LHCN-M2 (cell line): ENCODE measurements at regions not wholly inside any gene's neighbourhood (a gene's known extent, or its start where the extent isn't known, plus 50 kb on each side); places are given as distances from the start of the nearest gene placed in this dataset.
A peak's percentile ranks its signal among the peaks of the same experiment; 100 is the strongest.

ENCODE experiments used
- DNase-seq: peaks from one replicate; pipeline ENCODE4 v3.0.0-alpha.2; 2012; ENCODE audit warnings: low read depth

GRCh38 chr6:84525907-84526306, 238.5 kb downstream of the TBX18 start:
- no peak for DNase-seq

DNA sequence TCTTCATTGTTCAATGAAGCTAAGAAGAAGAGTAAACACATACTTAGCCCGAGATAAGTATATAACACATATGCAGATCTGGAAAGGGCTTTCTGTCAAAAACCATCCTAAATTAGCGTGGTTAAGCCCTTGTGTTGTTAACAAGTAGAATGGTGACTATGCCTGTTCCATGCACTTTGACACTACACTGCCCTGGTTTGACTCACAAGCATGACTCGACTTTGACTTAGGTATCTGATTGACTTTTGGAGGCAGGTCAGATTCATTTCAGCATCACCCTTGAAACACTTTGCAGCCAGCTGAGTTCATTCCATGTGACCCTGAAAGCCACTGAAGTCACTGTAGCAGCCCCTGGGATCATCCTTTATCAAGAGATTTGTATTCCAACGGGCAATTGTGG, 239.8 kb downstream of the TBX18 start:
- DNase-seq = peak; percentile 71

DNA sequence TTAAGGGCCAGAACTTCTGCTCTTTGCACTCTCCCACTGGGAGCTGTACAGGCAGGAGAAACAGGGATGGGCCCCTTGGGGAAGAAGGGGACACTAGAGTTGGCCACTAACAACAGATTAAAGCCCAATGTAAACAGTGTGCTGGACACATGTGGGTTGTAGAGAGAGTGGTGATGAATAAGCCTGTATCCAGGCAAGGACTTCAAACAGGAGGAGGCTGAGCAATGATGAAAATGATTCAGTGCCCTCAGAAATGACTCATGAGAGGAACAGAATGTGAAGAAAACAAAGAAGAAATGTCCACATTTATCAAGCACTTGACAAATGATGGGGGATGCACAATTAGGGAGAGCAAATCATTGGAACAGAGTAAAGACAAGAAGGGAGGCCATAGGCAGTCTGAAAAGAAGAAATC, 242.3 kb downstream of the TBX18 start:
- DNase-seq = peak; percentile 96

- DNase-seq = no peak
These were observed 242.9 kb downstream of the TBX18 start for GRCh38 chr6:84521511-84521910.

DNA sequence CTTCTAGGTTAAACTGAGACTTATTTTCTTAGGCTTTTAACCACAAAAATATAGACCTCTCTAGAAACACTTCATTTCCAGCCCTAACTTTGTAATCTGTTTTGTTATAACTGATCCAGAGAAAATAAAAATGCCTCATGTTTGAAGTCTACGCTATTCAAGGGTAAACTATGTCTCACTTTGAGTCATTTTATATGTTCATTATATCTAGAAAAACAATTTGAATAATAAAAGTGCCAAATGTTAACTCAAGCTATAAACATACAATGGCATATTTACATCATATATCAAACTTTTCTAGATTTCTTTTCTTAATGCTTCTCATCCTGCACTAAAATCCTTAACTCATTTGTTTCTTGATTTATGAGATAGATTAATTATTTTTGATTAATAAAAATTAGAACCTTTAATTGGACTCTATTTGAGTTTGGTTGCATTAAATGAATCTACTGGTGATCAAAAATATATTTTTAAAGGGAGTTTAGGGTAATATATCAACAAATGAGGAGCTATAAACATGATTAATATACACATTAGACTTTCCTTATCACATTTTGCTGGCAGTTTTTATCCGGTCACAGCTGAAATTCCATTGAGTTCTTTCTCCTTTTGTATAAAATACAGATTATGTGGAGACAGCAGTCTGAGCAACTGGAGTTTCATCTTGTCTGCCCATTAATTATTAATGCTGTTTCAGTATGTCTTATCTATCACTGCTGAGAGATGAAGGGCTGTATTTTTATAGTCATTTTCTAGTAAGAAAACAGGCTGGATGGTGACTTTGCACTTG, 246.5 kb downstream of the TBX18 start:
- DNase-seq = no peak

GRCh38 chr6:84516154-84516553, 248.2 kb downstream of the TBX18 start:
- no peak for DNase-seq

DNA sequence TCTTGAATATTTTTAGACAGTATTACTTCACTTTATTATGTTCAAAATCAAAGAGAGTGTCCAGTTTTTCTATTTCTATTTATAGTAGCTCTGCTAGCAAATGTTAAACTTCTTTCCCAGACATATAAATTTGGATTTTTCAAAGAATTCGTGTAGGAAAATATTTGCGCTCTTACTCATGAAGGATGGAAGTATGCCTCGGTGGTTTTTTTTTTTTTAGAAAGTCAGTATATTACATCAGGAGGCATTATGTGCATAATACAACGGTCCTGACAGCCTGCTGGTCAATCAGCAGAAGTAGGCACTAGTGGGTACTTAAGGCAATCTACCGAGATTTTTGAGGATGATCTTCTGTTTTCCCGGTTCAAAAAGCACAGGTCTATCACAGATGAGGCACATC, 249.3 kb downstream of the TBX18 start:
- DNase-seq = peak; percentile 32

- no peak for DNase-seq
These were observed 250.1 kb downstream of the TBX18 start for GRCh38 chr6:84514089-84514971.

GRCh38 chr6:84512391-84512790, 252.0 kb downstream of the TBX18 start:
- no peak for DNase-seq

DNA sequence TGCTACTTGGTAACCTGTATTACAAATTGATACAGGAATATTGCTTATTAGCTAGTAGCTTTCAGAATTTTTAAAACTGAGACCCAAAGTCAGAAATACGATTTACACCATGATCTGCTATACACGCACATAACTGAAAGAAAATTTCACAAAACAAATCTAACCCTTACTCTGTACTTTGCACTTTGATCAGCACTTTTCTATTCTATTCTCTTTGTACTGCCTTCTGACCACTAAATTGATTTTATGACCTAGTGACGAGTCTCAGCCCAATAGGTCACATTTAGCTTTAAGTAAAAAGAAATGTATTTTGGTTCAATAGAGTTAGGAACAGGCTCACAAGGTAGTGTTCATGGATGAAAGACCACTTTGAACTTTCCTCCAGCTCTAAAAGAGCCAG, 252.5 kb downstream of the TBX18 start:
- DNase-seq = no peak

- DNase-seq = no peak
These were observed 255.4 kb downstream of the TBX18 start for GRCh38 chr6:84508981-84509380.

DNA sequence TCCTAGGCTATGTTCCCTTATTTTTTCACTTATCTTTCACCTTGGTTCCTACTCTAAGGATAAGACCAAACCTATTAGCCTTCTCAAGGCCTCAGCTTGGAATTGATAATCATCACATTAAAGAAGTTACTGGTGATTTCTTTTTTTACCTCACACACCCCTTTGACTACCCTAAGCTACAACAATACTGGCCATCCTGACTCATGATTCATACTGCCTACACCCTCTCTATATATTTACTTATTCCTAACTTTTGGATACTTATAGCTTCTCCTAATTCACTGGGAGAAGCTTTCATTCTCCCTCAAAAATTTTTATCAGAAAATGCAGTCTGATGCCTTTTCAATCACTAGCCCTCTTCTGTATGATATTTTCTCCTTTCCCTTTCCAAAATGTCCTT, 256.1 kb downstream of the TBX18 start:
- no peak for DNase-seq

DNA sequence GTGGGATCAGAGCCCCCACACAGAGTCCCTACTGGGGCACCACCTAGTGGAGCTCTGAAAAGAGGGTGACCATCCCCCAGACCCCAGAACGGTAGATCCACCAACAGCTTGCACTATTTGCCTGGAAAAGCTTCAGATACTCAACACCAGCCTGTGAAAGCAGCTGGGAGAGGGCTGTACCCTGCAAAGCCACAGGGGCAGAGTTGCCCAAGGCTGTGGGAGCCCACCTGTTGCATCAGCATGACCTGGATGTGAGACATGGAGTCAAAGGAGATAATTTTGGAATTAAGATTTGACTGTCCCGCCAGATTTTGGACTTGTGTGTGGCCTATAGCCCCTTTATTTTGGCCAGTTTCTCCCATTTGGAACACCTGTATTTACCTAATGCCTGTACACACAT, 260.4 kb downstream of the TBX18 start:
- DNase-seq = no peak

DNA sequence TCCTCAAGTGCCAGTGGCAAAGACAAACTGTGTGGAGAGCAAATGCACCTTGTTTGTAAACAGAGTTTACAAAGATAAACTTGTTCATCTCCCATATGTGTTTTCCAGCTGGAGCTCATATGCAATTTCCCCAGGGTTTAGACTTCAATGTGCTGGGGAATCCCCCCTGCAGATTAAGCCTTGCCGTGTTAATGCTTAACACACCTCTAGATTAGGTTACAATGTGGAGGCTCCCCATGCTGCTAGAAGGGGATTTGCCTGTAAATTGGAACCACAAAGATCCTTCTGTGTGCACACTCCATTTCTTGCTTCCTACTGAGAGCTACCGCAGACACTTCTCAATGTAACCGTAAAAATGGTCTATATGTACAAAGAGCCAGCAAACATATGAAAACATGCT, 263.1 kb downstream of the TBX18 start:
- DNase-seq = no peak

DNA sequence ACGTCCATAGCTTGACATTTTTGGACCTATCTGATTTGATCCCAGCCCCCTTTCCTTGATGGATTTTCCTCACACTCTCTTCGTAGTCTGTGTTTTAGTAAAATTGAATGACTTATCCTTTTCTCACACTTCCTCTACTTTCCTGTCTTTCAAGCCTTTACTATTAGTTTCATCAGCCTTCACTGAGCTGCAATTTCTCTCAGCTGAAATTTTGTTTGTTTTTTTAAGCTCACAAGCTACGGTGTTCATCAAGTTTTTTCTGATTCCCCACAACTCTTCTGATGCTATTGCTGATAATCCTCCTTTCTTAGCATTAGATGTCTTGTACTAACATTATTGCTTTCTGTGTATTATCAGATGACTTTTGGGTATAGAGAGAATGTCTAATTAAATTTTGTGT, 263.7 kb downstream of the TBX18 start:
- DNase-seq = no peak

DNA sequence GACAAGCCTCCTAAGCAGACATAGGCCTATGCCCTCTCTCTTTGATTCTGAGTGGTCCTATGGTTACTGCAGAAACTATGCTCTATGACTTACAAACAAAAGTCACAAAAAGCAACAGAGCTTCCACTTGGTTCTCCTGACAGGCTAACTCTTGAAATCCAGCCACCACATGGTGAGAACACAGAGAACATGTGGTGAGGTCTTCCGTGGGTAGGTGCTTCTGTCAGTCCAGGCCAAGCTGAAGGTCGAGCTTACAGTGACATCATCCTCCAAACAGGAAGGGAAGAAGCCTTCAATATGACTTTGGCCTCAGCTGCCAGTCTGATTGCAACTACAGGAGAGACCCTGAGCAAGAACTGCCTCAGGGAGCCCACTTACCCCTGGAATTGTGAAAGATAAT, 265.5 kb downstream of the TBX18 start:
- no peak for DNase-seq

GRCh38 chr6:84492241-84493165, 265.1 kb upstream of the CEP162 start:
- DNase-seq = no peak

GRCh38 chr6:84489598-84489997, 262.2 kb upstream of the CEP162 start:
- no peak for DNase-seq

GRCh38 chr6:84486526-84486925, 259.1 kb upstream of the CEP162 start:
- no peak for DNase-seq

DNA sequence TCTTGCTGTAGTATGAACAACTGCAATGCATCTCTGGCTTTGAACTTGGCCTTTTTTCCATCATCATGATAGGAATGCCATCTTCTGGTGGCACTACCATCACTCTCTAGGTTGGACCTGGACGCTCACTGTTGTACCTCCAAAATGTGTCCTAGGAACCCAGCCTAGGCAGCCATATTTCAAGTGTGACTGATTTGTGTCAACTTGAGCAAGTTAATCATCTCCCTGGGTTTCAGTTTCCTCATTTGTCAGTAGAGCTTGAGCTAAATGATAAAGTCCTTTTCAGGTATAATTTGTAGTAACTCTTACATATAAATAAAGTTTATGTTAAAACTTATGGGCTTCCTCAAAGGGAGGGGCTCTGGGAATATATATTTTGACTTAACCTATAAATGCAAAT, 241.7 kb upstream of the CEP162 start:
- DNase-seq = no peak

DNA sequence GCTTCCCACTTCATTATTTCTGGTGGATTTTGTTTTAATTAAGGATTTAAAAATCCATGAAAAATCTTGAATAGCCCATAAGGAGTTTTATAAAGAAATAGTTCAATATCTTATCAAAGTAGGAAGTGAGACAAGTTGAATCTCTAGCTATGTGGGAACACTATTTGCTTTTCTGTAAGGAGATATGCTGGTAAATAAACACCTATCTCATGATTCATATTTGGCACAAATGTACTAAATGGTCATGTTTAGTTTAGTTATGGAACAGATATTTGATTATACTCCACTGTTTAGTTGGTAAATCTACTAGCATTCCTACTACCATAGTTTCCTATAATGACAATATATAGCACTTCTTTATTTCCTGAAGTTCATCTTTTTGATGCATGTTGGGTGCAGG, 239.9 kb upstream of the CEP162 start:
- DNase-seq = peak; percentile 26

DNA sequence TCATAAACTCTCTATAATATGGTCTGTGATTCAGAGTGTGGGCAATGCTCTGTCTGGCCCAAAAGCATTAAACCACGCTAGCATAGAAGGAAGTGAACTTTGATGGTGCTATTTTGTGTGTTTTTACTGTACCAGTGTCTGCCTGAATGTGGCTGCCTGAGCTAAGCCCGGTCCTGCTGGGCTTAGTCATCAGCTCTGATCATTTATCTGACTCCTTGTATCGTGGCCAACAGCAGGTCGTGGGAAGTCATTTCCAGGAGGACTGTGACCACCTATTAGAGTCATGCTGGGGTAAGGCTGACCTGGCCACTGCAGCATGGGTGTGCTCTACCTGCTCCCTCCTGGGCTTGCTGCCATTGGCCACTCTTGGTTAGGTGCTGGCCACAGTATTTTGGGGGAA, 239.1 kb upstream of the CEP162 start:
- DNase-seq = peak; percentile 74
